ENCODE measurements at regions not wholly inside any gene's neighbourhood (a gene's known extent, or its start where the extent isn't known, plus 50 kb on each side); places are given as distances from the start of the nearest gene placed in this dataset.

GRCh38 chr2:194567661-194568017 is 1089.4 kb upstream of the SLC39A10 start:
- H3K23ac ChIP-seq (ENCODE audit: insufficient read length): no peak overlapping the region
- no peak overlapping the region for H2BK5ac ChIP-seq (ENCODE audit: low read depth, low read length)
- no peak overlapping the region for H3K56ac ChIP-seq (replicated peaks; ENCODE audit: insufficient read length, low read depth, low read length)
- H2BK15ac ChIP-seq (ENCODE audit: low read length): no peak overlapping the region
- H4K20me1 ChIP-seq (replicated peaks in 1 of 2; ENCODE audit: control insufficient read depth in 1 of 2, insufficient read depth in 2 of 2, low read length in 2 of 2): no peaks in the 10 kb centered on the region
- FAIRE-seq: no peak
- DNase-seq (ENCODE audit: low read depth in 1 of 2, low spot score in 2 of 2): no peak
- no peak overlapping the region for H3K4me2 ChIP-seq (ENCODE audit: insufficient read depth in 1 of 2, low read depth in 2 of 2, low read length in 2 of 2)
- H3K79me2 ChIP-seq (ENCODE audit: control insufficient read depth in 1 of 2, insufficient read depth in 2 of 2, low read length in 2 of 2): no peaks in the 10 kb centered on the region
- no peak overlapping the region for H2AK5ac ChIP-seq (ENCODE audit: low read depth, low read length)
- H3K9me3 ChIP-seq (ENCODE audit: insufficient read depth in 2 of 2, low read depth in 1 of 2, low read length in 1 of 2): no peaks in the 10 kb centered on the region
- no peak overlapping the region for H4K5ac ChIP-seq (ENCODE audit: insufficient read length, low read depth, low read length)
- H3K36me3 ChIP-seq (ENCODE audit: control insufficient read depth in 2 of 4, insufficient read depth in 4 of 4, low read length in 3 of 4): no peaks in the 10 kb centered on the region
- H2BK12ac ChIP-seq (ENCODE audit: low read depth, low read length): no peak overlapping the region
- no peaks in the 10 kb centered on the region for H3K79me1 ChIP-seq (ENCODE audit: low read depth, low read length)
- H3K14ac ChIP-seq (ENCODE audit: insufficient read length): no peak overlapping the region
- no peak overlapping the region for H2AFZ ChIP-seq (ENCODE audit: low read length)
- ChIA-PET CTCF (ENCODE audit: partially characterized antibody) (interaction anchor here (1.0 kb wide), 1 partner anchor 249 kb away, joined by 4 read pairs; no protein-coding TSS in a partner anchor), POLR2A (ENCODE audit: partially characterized antibody) (no interaction called here)
- no peaks in the 10 kb centered on the region for H3K4me1 ChIP-seq (replicated peaks in 1 of 4; ENCODE audit: control insufficient read depth in 3 of 4, insufficient read depth in 4 of 4, low read length in 3 of 4)
- no peak overlapping the region for H3K9ac ChIP-seq (replicated peaks in 1 of 4; ENCODE audit: extremely low read depth in 1 of 4, low read depth in 3 of 4, low read length in 3 of 4)
- H4K8ac ChIP-seq (ENCODE audit: extremely low read depth, insufficient read depth, low read length): no peak overlapping the region
- H3K18ac ChIP-seq (ENCODE audit: extremely low read depth, low read length): no peak overlapping the region
- 95% methylated on average over 2 of the region's 2 CpGs; no CpG with 5 or more reads in 1 of the 2 experiments for WGBS, 2 experiments (ENCODE audit: extremely low coverage in 1 of 2, insufficient coverage in 1 of 2, insufficient read length in 1 of 2, insufficient replicate concordance in 2 of 2, low coverage in 1 of 2, low lambda C conversion rate in 2 of 2, missing lambda C conversion rate in 1 of 2)
- H3K4me3 ChIP-seq (ENCODE audit: extremely low read depth in 1 of 4, insufficient read depth in 2 of 4, low read depth in 3 of 4, low read length in 4 of 4): no peak overlapping the region
- H2BK20ac ChIP-seq (ENCODE audit: low read length): no peak overlapping the region
- no peaks in the 10 kb centered on the region for H3K23me2 ChIP-seq (ENCODE audit: low read depth, low read length)
- H3K4ac ChIP-seq (replicated peaks; ENCODE audit: insufficient read length, low read depth, low read length): no peak overlapping the region
- H4K91ac ChIP-seq (replicated peaks; ENCODE audit: insufficient read length, low read length): no peak overlapping the region
- H2BK120ac ChIP-seq (replicated peaks; ENCODE audit: low read depth, low read length): no peak overlapping the region
- no peaks in the 10 kb centered on the region for H3K27me3 ChIP-seq (replicated peaks in 1 of 4; ENCODE audit: control insufficient read depth in 3 of 4, extremely low read depth in 1 of 4, insufficient read depth in 3 of 4, low read length in 3 of 4)
- no peak overlapping the region for H3K27ac ChIP-seq (ENCODE audit: low read depth, low read length)
- TF ChIP-seq, protein P1, sequence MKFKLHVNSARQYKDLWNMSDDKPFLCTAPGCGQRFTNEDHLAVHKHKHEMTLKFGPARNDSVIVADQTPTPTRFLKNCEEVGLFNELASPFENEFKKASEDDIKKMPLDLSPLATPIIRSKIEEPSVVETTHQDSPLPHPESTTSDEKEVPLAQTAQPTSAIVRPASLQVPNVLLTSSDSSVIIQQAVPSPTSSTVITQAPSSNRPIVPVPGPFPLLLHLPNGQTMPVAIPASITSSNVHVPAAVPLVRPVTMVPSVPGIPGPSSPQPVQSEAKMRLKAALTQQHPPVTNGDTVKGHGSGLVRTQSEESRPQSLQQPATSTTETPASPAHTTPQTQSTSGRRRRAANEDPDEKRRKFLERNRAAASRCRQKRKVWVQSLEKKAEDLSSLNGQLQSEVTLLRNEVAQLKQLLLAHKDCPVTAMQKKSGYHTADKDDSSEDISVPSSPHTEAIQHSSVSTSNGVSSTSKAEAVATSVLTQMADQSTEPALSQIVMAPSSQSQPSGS (IDR thresholded peaks at IDR 0.05; ENCODE audit: low read length): no peak
